Sigmoid colon (tissue), 6 donors: ENCODE measurements at regions not wholly inside any gene's neighbourhood (a gene's known extent, or its start where the extent isn't known, plus 50 kb on each side); places are given as distances from the start of the nearest gene placed in this dataset.

ENCODE experiments used
- DNase-seq: peaks from one replicate; pipeline ENCODE4 v3.0.0-alpha.2; 2019
- H3K27ac ChIP-seq, 4 donors: fragments of 200-600 bp; sonication (generic); one replicate each; pipeline ENCODE4 v1.5.1; 2016 to 2019; ENCODE audit warnings: mild to moderate bottlenecking in 1 of 4
- H3K27me3 ChIP-seq, 3 donors: fragments of 200-600 bp; sonication (generic); one replicate each; pipeline ENCODE4 v1.5.1; 2019; ENCODE audit warnings: mild to moderate bottlenecking in 1 of 3
- H3K36me3 ChIP-seq, 4 donors: fragments of 200-600 bp; sonication (generic); one replicate each; pipeline ENCODE4 v1.5.1; 2016 to 2019
- H3K4me1 ChIP-seq, 4 donors: fragments of 200-600 bp; sonication (generic); one replicate each; pipeline ENCODE4 v1.5.1; 2017 to 2019
- H3K4me3 ChIP-seq, 4 donors: fragments of 200-600 bp; sonication (generic); one replicate each; pipeline ENCODE4 v1.5.1; 2017 to 2019; ENCODE audit warnings: mild to moderate bottlenecking in 2 of 4, moderate library complexity in 1 of 4
- H3K9me3 ChIP-seq, 4 donors: fragments of 200-600 bp in 3 of 4; sonication (generic) in 3 of 4; one replicate each; pipeline versions ENCODE4 v1.5.1 to v1.6.1; 2013 to 2019
- CTCF ChIP-seq, 4 experiments: fragments of 450-650 bp in 3 of 4; fragments of 200-600 bp in 1 of 4; IDR thresholded peaks; one replicate each; pipeline ENCODE4 v1.5.1; 2016 to 2019; ENCODE audit warnings: antibody characterized with exemption in 4 of 4, mild to moderate bottlenecking in 3 of 4, moderate library complexity in 2 of 4
- EP300 ChIP-seq, 4 donors: sonication (generic); formaldehyde crosslinking; IDR thresholded peaks; one replicate each; pipeline ENCODE4 v1.6.1; 2017; ENCODE audit warnings: antibody characterized with exemption in 4 of 4
- POLR2A ChIP-seq, 2 donors: fragments of 450-650 bp; IDR thresholded peaks; one replicate each; pipeline ENCODE4 v1.6.1; 2016; ENCODE audit warnings: antibody characterized with exemption in 2 of 2, mild to moderate bottlenecking in 2 of 2, moderate library complexity in 2 of 2
- POLR2AphosphoS5 ChIP-seq, 4 donors: sonication (generic); formaldehyde crosslinking; IDR thresholded peaks; one replicate each; pipeline ENCODE4 v1.6.1; 2017; ENCODE audit warnings: antibody characterized with exemption in 4 of 4
- WGBS, 2 donors: extraction: QIAGEN DNeasy Blood & Tissue Kit; methylation state at CpG; one replicate each; pipeline ENCODE4 v1.1.7; 2013; 5-methylcytosine and 5-hydroxymethylcytosine counted together
- intact Hi-C: fragments of 100-400 bp; cut with DNase I; formaldehyde crosslinking; loops from one replicate; pipeline ENCODE4 v1.15.1; 2023
- donor health status: healthy with polysubstance abuse.
- donor health status: healthy.

GRCh38 chr22:27632451-27633295 is 168.9 kb downstream of the MN1 start:
- no peaks in the 10 kb centered on the region for H3K36me3 ChIP-seq

GRCh38 chr22:27633296-27633871 is 168.2 kb downstream of the MN1 start:
- intact Hi-C loops, result no loop called here
- Histone ChIP-seq H3K9me3 (no peaks in the 10 kb centered on the region), H3K4me3 (no peak overlapping the region), H3K27me3 (peaks cover 0 to 5% (median 0%) of the 10 kb centered on the region in 3 donors), H3K4me1 (peaks cover 0 to 7% (median 0%) of the 10 kb centered on the region in 4 donors), H3K36me3 (no peaks in the 10 kb centered on the region), H3K27ac (no peak overlapping the region)
- no peak for DNase-seq
- TF ChIP-seq CTCF (IDR thresholded peaks at IDR 0.05) (no peak), EP300 (IDR thresholded peaks at IDR 0.05) (no peak), POLR2AphosphoS5 (IDR thresholded peaks at IDR 0.05) (no peak), POLR2A (IDR thresholded peaks at IDR 0.05) (no peak)
- WGBS, 2 donors, result 46 to 72% methylated on average over 8 of the region's 8 CpGs

More at GRCh38 chr22:27632451-27633295, 168.9 kb downstream of the MN1 start:
- 21 to 40% methylated on average over 24 of the region's 24 CpGs for WGBS, 2 donors
- intact Hi-C loops, result no loop called here
- Histone ChIP-seq H3K4me3 (no peak overlapping the region), H3K27me3 (peaks cover 0 to 5% (median 0%) of the 10 kb centered on the region in 3 donors), H3K9me3 (no peaks in the 10 kb centered on the region), H3K4me1 (peaks cover 0 to 7% (median 0%) of the 10 kb centered on the region in 4 donors), H3K27ac (no peak overlapping the region)
- no peak for DNase-seq
- TF ChIP-seq CTCF (IDR thresholded peaks at IDR 0.05) (no peak), EP300 (IDR thresholded peaks at IDR 0.05) (no peak), POLR2AphosphoS5 (IDR thresholded peaks at IDR 0.05) (no peak), POLR2A (IDR thresholded peaks at IDR 0.05) (no peak)

GRCh38 chr22:27634043-27634740 is 167.4 kb downstream of the MN1 start:
- Histone ChIP-seq H3K4me3 (no peak overlapping the region), H3K27ac (no peak overlapping the region), H3K9me3 (no peaks in the 10 kb centered on the region), H3K4me1 (peaks cover 0 to 7% (median 0%) of the 10 kb centered on the region in 4 donors), H3K36me3 (no peaks in the 10 kb centered on the region), H3K27me3 (peaks cover 0 to 5% (median 0%) of the 10 kb centered on the region in 3 donors)
- WGBS, 2 donors, result 86 to 91% methylated on average over 17 of the region's 17 CpGs
- TF ChIP-seq CTCF (IDR thresholded peaks at IDR 0.05), result no peak
- no peak for DNase-seq
- intact Hi-C loops, result no loop called here

- Histone ChIP-seq H3K4me3 (no peak overlapping the region), H3K4me1 (peaks cover 0 to 7% (median 0%) of the 10 kb centered on the region in 4 donors), H3K9me3 (no peaks in the 10 kb centered on the region), H3K27ac (no peak overlapping the region), H3K36me3 (no peaks in the 10 kb centered on the region), H3K27me3 (peaks cover 0 to 5% (median 0%) of the 10 kb centered on the region in 3 donors)
- TF ChIP-seq EP300 (IDR thresholded peaks at IDR 0.05) (no peak), POLR2AphosphoS5 (IDR thresholded peaks at IDR 0.05) (no peak), POLR2A (IDR thresholded peaks at IDR 0.05) (no peak), CTCF (IDR thresholded peaks at IDR 0.05) (no peak)
- DNase-seq, result no peak
- intact Hi-C loops, result no loop called here
- WGBS, 2 donors, result 75 to 89% methylated on average over 2 of the region's 2 CpGs
Measured at GRCh38 chr22:27635435-27635834, 166.1 kb downstream of the MN1 start.
